Gastrocnemius medialis (tissue), 4 donors: ENCODE measurements at regions not wholly inside any gene's neighbourhood (a gene's known extent, or its start where the extent isn't known, plus 50 kb on each side); places are given as distances from the start of the nearest gene placed in this dataset.
"Not testable (repeated sequence)": the region's sequence is repeated elsewhere in the genome, so short reads cannot be mapped to it uniquely, and the experiment has no call there.

Experiments
- ATAC-seq, 2 donors: fragments of 150-250 bp; one replicate each; pipeline ENCODE4 v1.9.1; 2016
- DNase-seq, 2 donors: peaks; one replicate each; pipeline ENCODE4 v3.0.0-alpha.2; 2019
- H3K27ac ChIP-seq, 4 donors: fragments of 200-600 bp; sonication (generic); 1 replicate in 1 of 4; 2 replicates in 3 of 4; pipeline ENCODE4 v1.5.1; 2016 to 2018; ENCODE audit warnings: mild to moderate bottlenecking in 2 of 4, moderate library complexity in 1 of 4
- H3K27me3 ChIP-seq, 3 donors: fragments of 200-600 bp; sonication (generic) in 2 of 3; 1 replicate in 1 of 3; 2 replicates in 2 of 3; pipeline versions ENCODE4 v1.5.1 to v1.6.0; 2016 to 2019; ENCODE audit warnings: mild to moderate bottlenecking in 1 of 3, moderate library complexity in 1 of 3
- H3K36me3 ChIP-seq, 2 donors: fragments of 200-600 bp; sonication (generic) in 1 of 2; one replicate each; pipeline ENCODE4 v1.5.1; 2017 to 2018
- H3K4me1 ChIP-seq, 2 donors: fragments of 200-600 bp; sonication (generic) in 1 of 2; one replicate each; pipeline ENCODE4 v1.5.1; 2016 to 2017; ENCODE audit warnings: mild to moderate bottlenecking in 2 of 2
- H3K4me3 ChIP-seq, 4 donors: fragments of 200-600 bp; sonication (generic) in 3 of 4; 1 replicate in 1 of 4; 2 replicates in 3 of 4; pipeline ENCODE4 v1.5.1; 2016 to 2019; ENCODE audit warnings: mild to moderate bottlenecking in 2 of 4
- H3K9me3 ChIP-seq, 3 donors: fragments of 200-600 bp; sonication (generic) in 2 of 3; 1 replicate in 1 of 3; 2 replicates in 2 of 3; pipeline ENCODE4 v1.5.1; 2016 to 2019
- POLR2A ChIP-seq, 2 donors: fragments of 450-650 bp; IDR thresholded peaks; one replicate each; pipeline ENCODE4 v1.6.1; 2017; ENCODE audit warnings: antibody characterized with exemption in 2 of 2, mild to moderate bottlenecking in 2 of 2, moderate library complexity in 2 of 2
- in situ Hi-C, 4 donors: fragments of 200-750 bp; cut with MboI; loops; one replicate each; pipeline versions ENCODE4 v1.15.0 to v1.8.0; 2017; ENCODE audit warnings: low sequenced_read_pairs in 4 of 4
- intact Hi-C: fragments of 100-400 bp; cut with DNase I; formaldehyde crosslinking; loops from one replicate; pipeline ENCODE4 v1.15.1; 2023; ENCODE audit warnings: low total_unique reads
- TF ChIP-seq, protein P1 (sequence below), 5 experiments: fragments of 450-650 bp in 3 of 5; fragments of 200-600 bp in 2 of 5; sonication (generic) in 2 of 5; IDR thresholded peaks in 4 of 5; conservative IDR thresholded peaks in 1 of 5; 1 replicate in 4 of 5; 2 replicates in 1 of 5; pipeline ENCODE4 v1.5.1; 2016 to 2019; ENCODE audit warnings: antibody characterized with exemption in 5 of 5, mild to moderate bottlenecking in 3 of 5, moderate library complexity in 3 of 5

DNA sequence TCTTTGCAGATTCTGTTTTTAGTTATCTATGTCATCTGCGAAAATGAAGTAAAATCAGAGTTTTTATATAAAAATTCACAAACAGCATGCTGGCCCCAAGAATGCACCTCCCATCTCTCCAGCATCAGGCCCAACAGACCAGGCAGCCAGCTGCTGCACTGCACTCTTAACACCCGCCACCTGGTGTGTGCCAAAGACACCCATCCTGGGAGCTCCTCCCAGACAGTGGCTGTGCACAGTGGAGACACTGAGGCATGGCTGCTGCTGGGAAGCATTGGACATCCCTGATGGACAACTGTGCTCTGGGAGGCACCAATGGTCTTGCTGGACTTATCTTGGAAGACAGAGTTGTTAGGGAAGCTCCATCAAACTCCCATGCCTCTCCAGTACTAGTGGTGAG is 817.2 kb downstream of the TMEM121 start:
- TF ChIP-seq POLR2A (IDR thresholded peaks at IDR 0.05) = no peak
- TF ChIP-seq, protein P1, sequence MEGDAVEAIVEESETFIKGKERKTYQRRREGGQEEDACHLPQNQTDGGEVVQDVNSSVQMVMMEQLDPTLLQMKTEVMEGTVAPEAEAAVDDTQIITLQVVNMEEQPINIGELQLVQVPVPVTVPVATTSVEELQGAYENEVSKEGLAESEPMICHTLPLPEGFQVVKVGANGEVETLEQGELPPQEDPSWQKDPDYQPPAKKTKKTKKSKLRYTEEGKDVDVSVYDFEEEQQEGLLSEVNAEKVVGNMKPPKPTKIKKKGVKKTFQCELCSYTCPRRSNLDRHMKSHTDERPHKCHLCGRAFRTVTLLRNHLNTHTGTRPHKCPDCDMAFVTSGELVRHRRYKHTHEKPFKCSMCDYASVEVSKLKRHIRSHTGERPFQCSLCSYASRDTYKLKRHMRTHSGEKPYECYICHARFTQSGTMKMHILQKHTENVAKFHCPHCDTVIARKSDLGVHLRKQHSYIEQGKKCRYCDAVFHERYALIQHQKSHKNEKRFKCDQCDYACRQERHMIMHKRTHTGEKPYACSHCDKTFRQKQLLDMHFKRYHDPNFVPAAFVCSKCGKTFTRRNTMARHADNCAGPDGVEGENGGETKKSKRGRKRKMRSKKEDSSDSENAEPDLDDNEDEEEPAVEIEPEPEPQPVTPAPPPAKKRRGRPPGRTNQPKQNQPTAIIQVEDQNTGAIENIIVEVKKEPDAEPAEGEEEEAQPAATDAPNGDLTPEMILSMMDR (IDR thresholded peaks at IDR 0.05 in 4 of 5, conservative IDR thresholded peaks at IDR 0.05 in 1 of 5) = no peak
- H3K9me3 ChIP-seq = no peaks in the 10 kb centered on the region
- H3K4me3 ChIP-seq = no peak overlapping the region
- H3K27me3 ChIP-seq = no peaks in the 10 kb centered on the region
- intact Hi-C loops = no loop called here
- in situ Hi-C loops = no loop called here
- DNase-seq (no peak), ATAC-seq (no peak)
- no peaks in the 10 kb centered on the region for H3K4me1 ChIP-seq
- no peak overlapping the region for H3K27ac ChIP-seq
- H3K36me3 ChIP-seq = no peaks in the 10 kb centered on the region

DNA sequence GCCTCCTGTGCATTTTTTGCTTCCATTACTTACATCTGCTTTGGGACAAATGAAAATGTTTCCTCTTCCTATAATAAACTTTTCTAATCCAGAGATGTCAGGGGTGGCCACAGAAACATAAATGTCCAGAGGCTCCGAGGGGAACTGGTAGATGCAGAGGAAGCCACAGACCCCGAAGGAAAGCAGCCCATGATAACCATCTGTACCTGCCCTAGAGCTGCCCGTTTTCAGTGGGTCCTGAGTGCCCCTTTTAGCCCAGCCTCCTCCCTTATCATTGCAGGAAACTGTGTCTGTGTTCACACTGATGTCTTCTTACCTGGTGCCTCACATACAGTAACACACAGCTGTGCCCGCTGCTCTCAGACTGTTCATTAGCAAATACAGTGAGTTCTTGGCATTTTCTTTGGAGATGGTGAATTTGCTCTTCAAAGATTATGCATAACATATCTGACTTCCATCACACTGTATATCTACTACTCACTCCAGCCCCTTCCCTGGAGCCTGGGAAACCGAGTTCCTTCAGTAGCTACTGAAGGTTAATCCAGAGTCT is 817.8 kb downstream of the TMEM121 start:
- intact Hi-C loops, H3K4me1 ChIP-seq, H3K4me3 ChIP-seq, H3K27me3 ChIP-seq, H3K9me3 ChIP-seq, H3K27ac ChIP-seq, ATAC-seq, DNase-seq, in situ Hi-C loops, H3K36me3 ChIP-seq: not testable (repeated sequence)

DNA sequence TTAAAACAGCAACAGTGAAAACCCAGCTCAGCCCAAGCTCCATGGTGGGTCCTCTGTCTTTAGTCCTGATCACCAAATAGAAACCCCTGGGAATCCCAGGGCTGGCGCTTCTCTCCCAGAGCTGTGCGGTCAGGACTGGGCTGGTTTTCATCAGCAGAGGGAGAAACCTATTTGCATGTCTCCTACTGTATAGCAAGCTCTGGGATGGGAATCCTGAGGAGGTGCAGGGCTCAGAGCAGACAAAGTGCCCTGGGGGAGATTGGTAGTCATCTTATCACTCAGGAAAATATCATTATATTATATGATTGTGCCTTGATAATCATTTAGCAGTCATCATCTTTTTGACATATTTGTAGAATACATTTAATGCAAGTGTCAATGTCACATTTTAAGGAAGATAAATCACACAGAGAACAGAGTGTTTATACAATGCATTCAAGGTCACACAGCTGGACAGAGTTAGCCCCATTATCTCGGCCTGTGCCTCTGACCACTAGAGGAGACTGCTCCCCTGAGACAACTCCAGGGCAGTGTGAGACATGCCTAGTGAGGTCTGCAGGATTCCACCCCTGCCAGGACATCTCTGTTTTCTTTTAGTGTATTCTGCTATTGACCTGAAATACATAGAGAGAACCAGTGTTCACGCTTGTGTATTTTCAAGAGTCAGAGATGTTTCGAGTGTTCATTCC is 818.6 kb downstream of the TMEM121 start:
- H3K4me1 ChIP-seq, intact Hi-C loops, H3K27ac ChIP-seq, H3K36me3 ChIP-seq, H3K9me3 ChIP-seq, H3K27me3 ChIP-seq, ATAC-seq, in situ Hi-C loops, DNase-seq, H3K4me3 ChIP-seq: not testable (repeated sequence)

- intact Hi-C loops (no loop called here), in situ Hi-C loops (no loop called here)
- Histone ChIP-seq H3K4me3 (no peak overlapping the region), H3K4me1 (no peaks in the 10 kb centered on the region), H3K9me3 (no peaks in the 10 kb centered on the region), H3K27ac (no peak overlapping the region), H3K27me3 (no peaks in the 10 kb centered on the region), H3K36me3 (no peaks in the 10 kb centered on the region)
- no peak for ATAC-seq
- no peak for DNase-seq
- TF ChIP-seq, protein P1 (IDR thresholded peaks at IDR 0.05 in 4 of 5, conservative IDR thresholded peaks at IDR 0.05 in 1 of 5) = no peak
- TF ChIP-seq POLR2A (IDR thresholded peaks at IDR 0.05) = no peak
These were observed 819.7 kb downstream of the TMEM121 start for GRCh38 chr14:106346084-106346483.

DNA sequence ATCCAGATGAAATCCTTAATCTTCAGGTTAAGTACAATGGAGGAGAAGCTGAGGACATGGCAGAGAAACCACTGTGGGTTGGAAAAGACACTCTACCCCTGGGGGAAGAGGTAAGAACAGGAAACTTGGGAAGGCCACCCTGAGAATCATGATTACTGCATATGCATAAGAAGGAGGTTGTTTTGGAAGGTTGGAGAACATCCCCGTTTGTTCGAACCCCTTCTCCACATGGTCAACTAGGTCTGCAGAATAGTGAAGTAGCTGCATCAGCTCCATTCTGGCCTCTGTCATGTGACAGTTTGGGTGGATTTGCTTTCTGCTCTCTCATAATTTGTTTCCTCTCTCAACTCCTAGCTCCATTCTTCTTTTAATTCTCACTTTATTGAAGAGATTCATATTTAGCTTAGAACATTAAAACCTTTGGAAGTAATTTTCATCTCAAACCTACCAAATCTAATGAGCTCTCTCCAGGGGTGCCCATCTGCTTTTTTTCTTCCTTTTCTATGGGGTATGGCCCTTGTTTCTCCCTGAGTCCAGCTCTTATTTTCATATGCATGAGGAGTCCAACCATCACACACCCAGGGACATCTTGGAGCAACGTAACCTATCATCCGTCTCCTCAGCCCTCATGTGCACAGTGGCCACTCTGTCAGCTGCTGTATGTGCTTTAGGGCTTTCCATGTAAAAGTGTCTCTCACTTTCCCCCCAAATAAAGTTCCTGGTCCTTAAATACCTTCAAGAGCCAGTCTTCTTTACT is 820.3 kb downstream of the TMEM121 start:
- no peak for DNase-seq
- Histone ChIP-seq H3K4me1 (no peaks in the 10 kb centered on the region), H3K27ac (no peak overlapping the region), H3K27me3 (no peaks in the 10 kb centered on the region), H3K36me3 (no peaks in the 10 kb centered on the region), H3K4me3 (no peak overlapping the region), H3K9me3 (no peaks in the 10 kb centered on the region)
- intact Hi-C loops = no loop called here
- TF ChIP-seq POLR2A (IDR thresholded peaks at IDR 0.05) = no peak
- TF ChIP-seq, protein P1 (IDR thresholded peaks at IDR 0.05 in 4 of 5, conservative IDR thresholded peaks at IDR 0.05 in 1 of 5) = no peak
- in situ Hi-C loops = no loop called here
- no peak for ATAC-seq
